ENCODE measurements at regions not wholly inside any gene's neighbourhood (a gene's known extent, or its start where the extent isn't known, plus 50 kb on each side); places are given as distances from the start of the nearest gene placed in this dataset.

DNA sequence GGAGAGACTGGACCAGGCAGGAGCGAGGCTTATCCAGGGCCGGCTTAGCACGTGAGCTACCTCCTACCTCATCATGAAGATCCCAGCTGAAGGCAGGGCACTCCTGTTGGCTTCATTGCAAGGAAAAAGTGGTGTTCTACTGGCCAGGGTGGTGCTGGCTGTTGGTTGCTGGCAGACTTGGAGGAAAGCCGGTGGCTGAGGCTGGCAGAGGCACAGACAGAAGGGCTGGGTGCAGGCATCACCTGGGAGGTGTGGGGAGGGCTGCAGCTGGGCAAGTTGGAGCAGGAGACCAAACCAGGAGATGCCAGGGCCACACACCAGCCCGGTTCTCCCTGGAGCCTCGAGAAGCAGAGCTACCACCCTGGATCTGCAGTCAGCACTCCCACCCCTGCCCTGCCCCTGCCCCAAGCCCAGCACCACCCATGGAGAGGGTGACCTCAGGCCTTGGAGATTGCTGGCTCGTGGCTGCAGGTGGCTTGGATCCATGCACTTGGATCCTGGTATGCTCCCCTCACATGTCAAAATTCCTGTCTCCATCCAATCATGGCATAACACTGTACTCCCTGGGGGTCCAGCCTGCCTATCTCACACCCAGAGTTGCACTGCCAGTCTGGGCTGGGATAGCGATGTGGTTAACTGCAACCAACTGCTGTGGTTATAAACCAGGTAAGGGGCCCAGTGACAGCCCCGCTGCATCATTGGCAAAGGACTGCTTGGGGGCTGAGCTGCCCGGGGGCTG lies 49.7 kb downstream of the GLI2 start:
- TF ChIP-seq ZFX (IDR thresholded peaks at IDR 0.05) = no peak
- no peak for TF ChIP-seq CTCF (conservative IDR thresholded peaks at IDR 0.05)
- no peak overlapping the region for H3K27ac ChIP-seq

DNA sequence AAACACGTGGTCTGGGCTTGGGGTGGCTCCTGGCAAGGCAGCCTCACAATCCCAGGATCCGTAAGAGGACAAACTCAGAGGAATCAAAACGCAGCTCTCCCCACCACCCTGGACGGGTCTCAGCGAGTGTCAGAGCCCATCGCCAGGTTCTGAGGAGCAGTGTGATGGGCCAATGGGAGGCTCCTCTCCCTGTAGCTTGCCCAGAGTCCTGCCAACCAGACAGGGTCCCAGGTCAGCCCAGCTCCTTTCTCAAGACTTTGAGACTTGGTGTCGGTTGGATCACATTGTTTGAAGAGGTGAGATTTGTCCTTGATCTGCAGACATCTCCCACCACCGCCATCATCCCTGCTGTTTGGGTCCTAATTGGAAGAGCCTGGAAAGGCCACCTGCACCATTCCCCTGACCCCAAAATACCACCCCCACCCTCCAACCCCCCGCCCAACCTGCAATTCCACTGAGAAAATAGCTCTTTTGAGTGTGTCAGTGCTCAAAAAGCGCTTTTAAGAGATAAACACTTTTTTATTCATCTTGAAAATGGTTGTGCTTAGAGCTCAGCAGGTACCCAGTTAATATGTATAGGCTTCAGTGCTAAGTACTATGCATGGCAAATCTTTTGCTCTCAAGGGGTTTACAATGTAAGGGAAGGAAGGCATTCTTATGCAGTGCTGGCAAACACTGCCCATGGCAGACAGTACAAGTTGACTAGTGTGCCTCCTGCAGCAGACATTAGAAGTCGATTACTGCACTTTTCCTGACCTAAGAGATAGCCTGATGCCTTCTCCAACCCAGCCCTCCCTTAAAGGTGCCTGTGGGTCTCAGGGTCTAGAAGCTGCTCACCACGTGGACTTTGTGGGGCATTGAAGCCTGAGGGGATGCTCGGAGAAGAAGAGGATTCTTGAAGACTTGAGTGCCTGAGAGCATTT lies 50.6 kb downstream of the GLI2 start:
- no peak overlapping the region for H3K27ac ChIP-seq

GRCh38 chr2:120787111-120787821 lies 51.6 kb downstream of the GLI2 start:
- H3K27ac ChIP-seq = no peak overlapping the region
- TF ChIP-seq CTCF (conservative IDR thresholded peaks at IDR 0.05) = no peak
- no peak for TF ChIP-seq ZFX (IDR thresholded peaks at IDR 0.05)

More for the DNA sequence above, 50.6 kb downstream of the GLI2 start:
- TF ChIP-seq ZFX (IDR thresholded peaks at IDR 0.05) (no peak), CTCF (conservative IDR thresholded peaks at IDR 0.05) (no peak)

DNA sequence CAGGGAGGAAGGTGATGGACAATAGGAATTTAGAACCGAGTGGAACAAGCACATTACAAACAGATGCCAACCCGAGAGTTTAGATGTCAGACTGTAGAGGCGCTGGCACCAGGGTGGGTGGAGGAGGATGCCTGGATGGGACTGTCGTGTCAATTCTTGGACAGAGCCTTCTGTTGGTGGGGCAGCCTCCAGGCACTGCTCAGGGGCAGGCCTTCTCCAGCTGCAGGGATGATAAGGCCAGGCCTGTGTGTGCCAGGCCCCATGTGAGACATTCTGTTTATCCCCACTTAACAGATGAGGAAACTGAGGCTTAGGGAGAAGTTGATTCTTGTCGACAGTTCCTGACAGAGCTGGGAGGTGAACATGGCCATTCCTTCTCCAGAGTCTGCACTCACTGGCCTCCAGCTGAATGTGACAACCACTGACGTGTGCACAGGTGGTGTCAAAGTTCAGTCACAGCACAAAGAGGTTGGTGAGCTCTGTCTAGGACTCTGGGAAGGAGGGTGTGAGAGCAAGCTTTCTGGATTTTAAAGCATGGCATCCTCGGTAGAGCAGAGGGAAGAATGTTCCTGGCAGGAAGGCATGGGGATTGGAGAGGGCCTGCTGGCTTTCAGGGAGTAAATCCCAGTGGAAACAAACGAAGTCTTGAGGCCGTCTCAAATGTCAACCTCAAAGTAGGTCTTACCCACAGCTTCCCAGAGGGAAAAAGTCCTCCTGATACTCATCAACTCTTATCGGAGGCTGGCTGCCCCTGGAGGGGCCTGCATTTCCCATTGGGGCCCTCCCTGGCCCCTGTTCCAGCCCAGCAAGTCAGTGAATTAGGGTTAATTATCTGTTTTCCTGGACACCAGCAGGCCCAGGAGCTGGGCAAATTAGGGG lies 52.4 kb downstream of the GLI2 start:
- TF ChIP-seq ZFX (IDR thresholded peaks at IDR 0.05) (no peak), CTCF (conservative IDR thresholded peaks at IDR 0.05) (no peak)
- no peak overlapping the region for H3K27ac ChIP-seq

- H3K27ac ChIP-seq = no peak overlapping the region
- no peak for TF ChIP-seq ZFX (IDR thresholded peaks at IDR 0.05)
- no peak for TF ChIP-seq CTCF (conservative IDR thresholded peaks at IDR 0.05)
These were observed 55.7 kb downstream of the GLI2 start for GRCh38 chr2:120791243-120791961.

- TF ChIP-seq ZFX (IDR thresholded peaks at IDR 0.05) = no peak
- no peak for TF ChIP-seq CTCF (conservative IDR thresholded peaks at IDR 0.05)
- no peak overlapping the region for H3K27ac ChIP-seq
These were observed 56.3 kb downstream of the GLI2 start for GRCh38 chr2:120791962-120792297.

All from C4-2B (cell line).